ENCODE measurements at regions not wholly inside any gene's neighbourhood (a gene's known extent, or its start where the extent isn't known, plus 50 kb on each side); places are given as distances from the start of the nearest gene placed in this dataset.

- TF ChIP-seq RAD51 (IDR thresholded peaks at IDR 0.05) (peak; percentile 19; the same call in 1 of the 2 replicates), POU2F2 (IDR thresholded peaks at IDR 0.05; ENCODE audit: borderline replicate concordance, low read depth, low read length) (peak; percentile 49; the same call in 2 of the 3 replicates), CUX1 (IDR thresholded peaks at IDR 0.05; ENCODE audit: insufficient replicate concordance, low read depth, low read length) (peak; percentile 34), SREBF2 (IDR thresholded peaks at IDR 0.05; ENCODE audit: low read length) (no peak), DPF2 (IDR thresholded peaks at IDR 0.05) (peak; percentile 28; the same call in 1 of the 2 replicates), ATF2 (IDR thresholded peaks at IDR 0.05; ENCODE audit: low read length) (peak; percentile 48; the same call in 1 of the 2 replicates), MEF2B (IDR thresholded peaks at IDR 0.05; ENCODE audit: partially characterized antibody, poor library complexity, severe bottlenecking) (peak; percentile 93), E2F8 (IDR thresholded peaks at IDR 0.05; ENCODE audit: low read depth, partially characterized antibody) (no peak), NFYB (IDR thresholded peaks at IDR 0.05; ENCODE audit: insufficient read depth, low read depth, low read length) (no peak), CBFB (IDR thresholded peaks at IDR 0.05; ENCODE audit: low read depth) (no peak), IRF3 (IDR thresholded peaks at IDR 0.05) (no peak), RAD21 (IDR thresholded peaks at IDR 0.05; ENCODE audit: insufficient read depth, low read depth, low read length) (peak; percentile 95), ZNF687 (IDR thresholded peaks at IDR 0.05) (peak; percentile 13; the same call in 1 of the 2 replicates), CBX5 (IDR thresholded peaks at IDR 0.05; ENCODE audit: low read depth) (no peak)
These were observed 76.6 kb downstream of the NDUFS5 start (continued) for GRCh38 chr1:39102537-39103327.

Data from GM12878 (cell line).